ENCODE measurements at regions not wholly inside any gene's neighbourhood (a gene's known extent, or its start where the extent isn't known, plus 50 kb on each side); places are given as distances from the start of the nearest gene placed in this dataset.

- H3K27me3 ChIP-seq (replicated peaks): no peaks in the 10 kb centered on the region
- in situ Hi-C loops (cut with HindIII; ENCODE audit: low pct_ligation_motif_present, low sequenced_read_pairs): no loop called here
- H3K27ac ChIP-seq: no peak overlapping the region
- no peak for DNase-seq
- H3K36me3 ChIP-seq (replicated peaks): no peaks in the 10 kb centered on the region
- H3K4me3 ChIP-seq (ENCODE audit: low read depth, low read length): no peak overlapping the region
- no peak for TF ChIP-seq CTCF (IDR thresholded peaks at IDR 0.05; ENCODE audit: low read depth, low read length, missing control alignments)
These were observed 69.7 kb upstream of the NHSL1 start for GRCh38 chr6:138568997-138569396.

GRCh38 chr6:138569554-138569953 lies 70.3 kb upstream of the NHSL1 start:
- no peak for TF ChIP-seq CTCF (IDR thresholded peaks at IDR 0.05; ENCODE audit: low read depth, low read length, missing control alignments)
- Histone ChIP-seq H3K4me3 (ENCODE audit: low read depth, low read length) (no peak overlapping the region), H3K36me3 (replicated peaks) (no peaks in the 10 kb centered on the region), H3K27ac (no peak overlapping the region), H3K27me3 (replicated peaks) (no peaks in the 10 kb centered on the region)
- in situ Hi-C loops (cut with HindIII; ENCODE audit: low pct_ligation_motif_present, low sequenced_read_pairs): no loop called here
- DNase-seq: no peak

- H3K4me3 ChIP-seq (ENCODE audit: low read depth, low read length): no peak overlapping the region
- H3K27me3 ChIP-seq (replicated peaks): no peaks in the 10 kb centered on the region
- TF ChIP-seq CTCF (IDR thresholded peaks at IDR 0.05; ENCODE audit: low read depth, low read length, missing control alignments): no peak
- no peaks in the 10 kb centered on the region for H3K36me3 ChIP-seq (replicated peaks)
- in situ Hi-C loops (cut with HindIII; ENCODE audit: low pct_ligation_motif_present, low sequenced_read_pairs): no loop called here
- no peak overlapping the region for H3K27ac ChIP-seq
- no peak for DNase-seq
These were observed 70.9 kb upstream of the NHSL1 start for GRCh38 chr6:138569970-138570724.

- no peak for TF ChIP-seq CTCF (IDR thresholded peaks at IDR 0.05; ENCODE audit: low read depth, low read length, missing control alignments)
- in situ Hi-C loops (cut with HindIII; ENCODE audit: low pct_ligation_motif_present, low sequenced_read_pairs): no loop called here
These were observed 71.4 kb upstream of the NHSL1 start for GRCh38 chr6:138570725-138571029.

GRCh38 chr6:138571181-138571580 lies 71.9 kb upstream of the NHSL1 start:
- in situ Hi-C loops (cut with HindIII; ENCODE audit: low pct_ligation_motif_present, low sequenced_read_pairs): no loop called here
- no peak for DNase-seq
- Histone ChIP-seq H3K36me3 (replicated peaks) (no peaks in the 10 kb centered on the region), H3K27ac (no peak overlapping the region), H3K4me3 (ENCODE audit: low read depth, low read length) (no peak overlapping the region), H3K27me3 (replicated peaks) (no peaks in the 10 kb centered on the region)
- no peak for TF ChIP-seq CTCF (IDR thresholded peaks at IDR 0.05; ENCODE audit: low read depth, low read length, missing control alignments)

More at GRCh38 chr6:138570725-138571029, 71.4 kb upstream of the NHSL1 start:
- Histone ChIP-seq H3K36me3 (replicated peaks) (no peaks in the 10 kb centered on the region), H3K27ac (no peak overlapping the region), H3K4me3 (ENCODE audit: low read depth, low read length) (no peak overlapping the region), H3K27me3 (replicated peaks) (no peaks in the 10 kb centered on the region)
- no peak for DNase-seq

- H3K4me3 ChIP-seq (ENCODE audit: low read depth, low read length): peak overlapping the region; percentile 62
- H3K27me3 ChIP-seq (replicated peaks): no peaks in the 10 kb centered on the region
- no peak for TF ChIP-seq CTCF (IDR thresholded peaks at IDR 0.05; ENCODE audit: low read depth, low read length, missing control alignments)
- H3K27ac ChIP-seq: no peak overlapping the region
- in situ Hi-C loops (cut with HindIII; ENCODE audit: low pct_ligation_motif_present, low sequenced_read_pairs): no loop called here
- DNase-seq: no peak
- no peaks in the 10 kb centered on the region for H3K36me3 ChIP-seq (replicated peaks)
These were observed 72.4 kb upstream of the NHSL1 start for GRCh38 chr6:138571585-138572166.
